HEK293 (cell line): ENCODE measurements at regions not wholly inside any gene's neighbourhood (a gene's known extent, or its start where the extent isn't known, plus 50 kb on each side); places are given as distances from the start of the nearest gene placed in this dataset.

ENCODE experiments used
- CTCF ChIP-seq: fragments of 450-650 bp; formaldehyde crosslinking; IDR thresholded peaks from 2 replicates; pipeline ENCODE4 v1.5.1; 2016; ENCODE audit warnings: missing biosample characterization, missing genetic modification characterization
- REST ChIP-seq: fragments of 450-650 bp; formaldehyde crosslinking; IDR thresholded peaks from 2 replicates; pipeline ENCODE4 v1.5.1; 2016; ENCODE audit warnings: missing biosample characterization, missing genetic modification characterization
- SCRT2 ChIP-seq: fragments of 450-650 bp; formaldehyde crosslinking; IDR thresholded peaks from 2 replicates; pipeline ENCODE4 v1.5.1; 2016; ENCODE audit warnings: missing biosample characterization, missing genetic modification characterization
- ZNF274 ChIP-seq, 2 experiments: fragments of 200-500 bp in 1 of 2; fragments of 450-650 bp in 1 of 2; sonication (Bioruptor generic) in 1 of 2; formaldehyde crosslinking in 1 of 2; IDR thresholded peaks; 2 replicates each; pipeline versions ENCODE4 v1.5.1 to v1.6.1; 2014 to 2016; ENCODE audit warnings: borderline replicate concordance in 1 of 2, inconsistent platforms in 1 of 2, low read length in 1 of 2, missing biosample characterization in 1 of 2, missing genetic modification characterization in 1 of 2
- ZNF529 ChIP-seq: fragments of 450-650 bp; formaldehyde crosslinking; IDR thresholded peaks from 2 replicates; pipeline ENCODE4 v1.5.1; 2017; ENCODE audit warnings: missing genetic modification characterization, missing biosample characterization; ENCODE audit not compliant: insufficient replicate concordance
- ZNF704 ChIP-seq: fragments of 450-650 bp; formaldehyde crosslinking; IDR thresholded peaks from 2 replicates; pipeline ENCODE4 v1.5.1; 2016; ENCODE audit warnings: missing biosample characterization, missing genetic modification characterization

- TF ChIP-seq ZNF274 (IDR thresholded peaks at IDR 0.05; ENCODE audit: low read length) (no peak), ZNF274 (tag by site-specific recombination; IDR thresholded peaks at IDR 0.05; ENCODE audit: borderline replicate concordance) (no peak), ZNF529 (no peak), REST (no peak), CTCF (tag by site-specific recombination) (no peak), ZNF704 (tag by site-specific recombination) (no peak), SCRT2 (no peak)
Observed at GRCh38 chr6:56771189-56771588, 128.5 kb upstream of the DST start.
